ENCODE measurements at regions not wholly inside any gene's neighbourhood (a gene's known extent, or its start where the extent isn't known, plus 50 kb on each side); places are given as distances from the start of the nearest gene placed in this dataset.

- TF ChIP-seq CTCF (IDR thresholded peaks at IDR 0.05) = no peak
- TF ChIP-seq POLR2A (IDR thresholded peaks at IDR 0.05) = no peak
Observed at GRCh38 chr11:95556342-95557163, 233.0 kb downstream of the FAM76B start.

Measured in esophagus squamous epithelium (tissue), 4 donors.